Neural cell (in vitro differentiated cells): ENCODE measurements at regions not wholly inside any gene's neighbourhood (a gene's known extent, or its start where the extent isn't known, plus 50 kb on each side); places are given as distances from the start of the nearest gene placed in this dataset.

ENCODE experiments used
- CTCF ChIP-seq: fragments of 450-650 bp; IDR thresholded peaks from 2 replicates; pipeline ENCODE4 v1.5.1; 2014; ENCODE audit warnings: antibody characterized with exemption, mild to moderate bottlenecking, moderate library complexity; ENCODE audit not compliant: poor library complexity, severe bottlenecking
- EP300 ChIP-seq: fragments of 450-650 bp; conservative IDR thresholded peaks from 2 replicates; pipeline ENCODE4 v1.6.1; 2014; ENCODE audit warnings: antibody characterized with exemption, mild to moderate bottlenecking, moderate library complexity; ENCODE audit not compliant: poor library complexity, severe bottlenecking
- EZH2 ChIP-seq: fragments of 200-600, 300-800 bp; shearing (Covaris generic), sonication (generic); IDR thresholded peaks from 2 replicates; pipeline ENCODE4 v1.6.1; 2014; ENCODE audit warnings: antibody characterized with exemption, low read length, borderline replicate concordance, mild to moderate bottlenecking; ENCODE audit not compliant: insufficient read depth, poor library complexity, severe bottlenecking
- POLR2AphosphoS5 ChIP-seq: IDR thresholded peaks from 2 replicates; pipeline ENCODE4 v1.6.1; 2012
- RAD21 ChIP-seq: fragments of 450-650 bp; conservative IDR thresholded peaks from 2 replicates; pipeline ENCODE4 v1.6.1; 2014; ENCODE audit warnings: antibody characterized with exemption, mild to moderate bottlenecking, moderate library complexity
- REST ChIP-seq: IDR thresholded peaks from 2 replicates; pipeline ENCODE4 v1.6.1; 2012; ENCODE audit warnings: borderline replicate concordance
- TAF1 ChIP-seq: IDR thresholded peaks from 2 replicates; pipeline ENCODE4 v1.6.1; 2012; ENCODE audit warnings: low read depth

DNA sequence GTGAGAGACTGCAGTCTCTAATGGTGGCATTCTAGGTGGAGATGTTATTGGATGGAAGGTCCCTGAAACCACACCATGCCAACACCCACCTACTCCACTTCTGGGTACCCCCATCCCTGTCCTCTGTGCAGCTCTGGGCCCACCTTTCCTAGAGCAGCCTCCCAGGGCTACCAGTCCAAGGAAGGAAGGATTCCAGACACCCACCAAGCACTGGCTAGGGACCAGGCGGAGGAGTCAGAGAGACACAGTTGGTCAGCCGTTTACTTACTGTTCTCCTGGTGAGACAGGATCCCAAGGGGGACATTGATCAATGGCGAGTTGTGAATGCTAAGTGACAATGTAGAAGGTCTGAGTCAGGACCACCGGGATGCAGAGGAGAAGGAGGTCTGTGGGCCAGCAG lies 151.6 kb downstream of the TTC32 start:
- TF ChIP-seq POLR2AphosphoS5: no peak
- no peak for TF ChIP-seq CTCF
- TF ChIP-seq TAF1: no peak
- TF ChIP-seq EP300: no peak
- no peak for TF ChIP-seq RAD21
- TF ChIP-seq EZH2: no peak
- TF ChIP-seq REST: no peak
